ENCODE measurements at regions not wholly inside any gene's neighbourhood (a gene's known extent, or its start where the extent isn't known, plus 50 kb on each side); places are given as distances from the start of the nearest gene placed in this dataset.

DNA sequence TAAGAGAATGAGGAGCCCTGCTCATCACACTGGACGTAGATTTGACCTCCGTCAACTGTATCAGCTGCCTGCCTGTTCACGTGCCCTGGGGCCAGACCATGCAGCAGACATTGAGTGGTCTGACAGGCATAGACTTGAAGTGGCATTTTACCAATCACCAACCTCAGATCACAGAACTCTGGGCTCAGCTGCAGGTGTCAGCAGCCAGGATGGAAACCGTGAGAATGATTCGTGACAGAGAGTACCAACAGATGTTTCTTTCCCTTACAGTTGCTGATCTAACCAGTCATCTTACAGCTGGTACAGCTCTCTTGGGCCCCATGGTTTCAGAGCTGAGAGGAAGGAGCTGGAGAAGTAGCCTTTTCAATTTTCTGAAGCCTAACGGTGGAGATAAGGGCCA, 148.9 kb downstream of the EN1 start:
- DNase-seq (ENCODE audit: low read depth in 3 of 3) = no peak

DNA sequence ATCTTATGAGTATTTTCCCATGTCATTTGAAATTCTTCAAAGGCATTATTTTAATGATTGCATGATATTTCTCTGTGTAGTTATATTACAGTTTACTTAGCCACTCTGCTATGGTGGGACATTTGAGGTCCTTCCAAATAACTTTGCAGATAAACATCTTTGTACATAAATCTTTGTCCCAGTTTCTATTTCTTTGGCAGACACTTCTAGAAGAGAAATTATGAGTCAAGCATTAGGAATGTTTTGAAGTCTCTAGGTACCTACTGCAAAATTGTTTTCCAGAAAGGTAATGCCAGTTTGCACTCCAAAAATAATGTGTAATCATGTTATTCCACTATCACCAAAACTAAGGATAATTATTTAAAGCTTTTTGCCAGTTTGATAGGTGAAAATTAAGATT, 149.7 kb downstream of the EN1 start:
- no peak for DNase-seq (ENCODE audit: low read depth in 3 of 3)

DNA sequence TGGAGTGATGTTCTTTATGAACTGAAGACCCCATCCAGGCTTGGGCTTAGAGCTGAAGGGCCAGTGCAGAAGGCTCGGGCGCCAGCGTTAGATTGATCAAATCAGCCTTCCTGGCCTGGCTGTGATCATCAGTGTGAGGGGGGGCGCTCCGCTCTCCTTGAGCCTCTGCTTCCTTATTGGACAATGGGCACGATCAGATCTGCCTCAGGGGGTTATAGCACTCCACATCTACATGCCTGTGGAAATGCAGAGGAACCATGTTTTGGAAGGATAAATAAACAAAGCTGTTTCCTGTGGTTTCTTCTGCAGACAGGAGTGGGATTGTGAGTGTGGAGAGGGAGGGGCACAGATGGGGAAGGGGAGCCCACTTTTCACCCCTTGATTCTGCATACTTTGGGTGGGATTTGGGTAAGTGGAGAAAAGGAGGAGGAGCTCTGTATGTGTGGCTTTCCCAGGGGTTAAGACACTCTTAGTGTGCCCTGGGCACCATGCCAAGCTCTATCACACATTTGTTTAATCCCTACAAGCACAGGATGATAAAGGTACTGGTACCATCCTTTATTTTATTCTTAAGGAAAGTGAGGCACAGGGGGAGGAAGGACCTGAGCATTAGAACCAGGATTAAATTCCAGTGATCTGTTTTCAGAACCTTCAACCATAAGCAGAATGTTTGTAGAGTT, 150.5 kb downstream of the EN1 start:
- no peak for DNase-seq (ENCODE audit: low read depth in 3 of 3)

DNA sequence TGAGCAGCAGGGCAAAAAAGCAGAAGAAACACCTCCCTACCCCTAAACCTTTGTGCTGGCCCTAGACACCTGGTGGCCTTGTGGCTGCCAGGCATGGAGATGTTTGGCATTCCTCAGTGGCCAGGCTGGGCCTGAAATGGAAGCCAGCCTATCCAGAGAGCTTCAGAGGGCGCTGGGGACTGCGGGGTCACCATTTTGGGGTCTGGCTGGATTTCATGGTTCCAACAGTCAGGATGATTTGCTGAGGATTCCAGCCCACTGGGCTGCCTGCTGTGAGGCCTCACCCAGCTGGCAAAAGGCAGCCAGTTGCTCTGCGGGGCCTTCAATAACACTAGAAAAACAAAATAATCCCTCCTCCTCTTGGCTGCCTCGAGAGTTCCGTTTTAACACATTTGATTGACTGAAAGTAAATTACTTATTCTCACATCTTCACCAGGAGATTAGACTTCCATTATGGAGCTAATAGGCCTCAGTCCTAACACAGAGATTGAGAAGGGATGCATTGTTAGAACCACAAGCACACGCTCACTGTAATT, 154.1 kb downstream of the EN1 start:
- DNase-seq (ENCODE audit: low read depth in 3 of 3) = no peak

DNA sequence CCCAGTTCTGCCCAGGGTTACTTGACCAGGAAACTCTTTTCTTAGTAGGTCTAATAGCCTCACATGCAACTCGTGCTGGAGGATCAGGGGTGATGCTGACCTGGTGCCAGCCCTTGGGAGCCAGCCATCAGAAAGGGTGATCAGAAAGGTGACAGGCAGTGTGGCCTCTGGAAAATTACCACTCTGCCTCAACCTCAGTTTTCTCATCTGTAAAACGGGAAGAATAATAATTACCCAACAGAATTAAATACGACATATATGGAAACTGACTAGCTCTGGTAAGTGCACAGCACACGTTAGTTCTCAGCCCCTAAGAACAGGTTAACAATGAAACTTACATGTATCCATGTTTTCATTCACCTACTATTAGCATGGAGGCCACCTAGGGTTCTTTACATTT, 157.6 kb downstream of the EN1 start:
- no peak for DNase-seq (ENCODE audit: low read depth in 3 of 3)

DNA sequence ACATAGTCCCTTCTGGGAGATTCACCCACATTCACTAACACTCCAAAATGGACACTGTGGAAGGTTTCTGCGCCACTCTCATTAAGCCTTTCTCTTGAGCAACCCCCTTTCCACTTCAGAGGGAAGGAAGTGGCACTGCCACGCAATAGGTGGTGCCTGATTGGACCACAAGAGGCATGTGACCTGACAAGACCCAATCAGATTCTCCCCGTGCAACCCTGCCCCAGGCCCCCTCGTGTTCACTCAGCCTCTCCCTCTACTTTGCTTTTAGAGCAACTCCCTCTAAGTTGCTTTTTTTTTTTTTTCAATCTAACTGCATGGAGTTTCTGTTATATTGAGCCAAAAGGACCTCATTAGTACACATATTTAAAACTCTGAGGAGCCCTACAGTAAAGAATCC, 158.0 kb downstream of the EN1 start:
- no peak for DNase-seq (ENCODE audit: low read depth in 3 of 3)

DNA sequence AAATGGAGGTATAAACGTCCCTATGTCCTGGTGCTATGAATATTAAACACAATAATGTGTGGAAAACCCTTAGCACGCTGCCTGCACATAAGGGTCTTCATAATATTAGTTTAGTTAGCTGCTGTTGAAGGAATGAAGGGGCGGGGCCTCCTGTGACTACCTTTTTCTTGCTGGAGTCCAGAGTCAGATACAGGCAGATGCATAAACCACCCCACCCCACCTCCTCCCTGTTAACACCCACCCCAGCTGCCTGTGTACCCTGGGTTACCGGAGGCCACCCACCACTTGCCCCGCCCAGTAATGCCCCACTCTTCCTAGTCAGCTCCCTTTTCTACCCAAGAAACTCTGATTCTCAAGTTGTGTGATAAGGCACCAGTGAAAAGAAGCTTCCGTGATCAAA, 158.4 kb downstream of the EN1 start:
- DNase-seq (ENCODE audit: low read depth in 3 of 3) = no peak

DNA sequence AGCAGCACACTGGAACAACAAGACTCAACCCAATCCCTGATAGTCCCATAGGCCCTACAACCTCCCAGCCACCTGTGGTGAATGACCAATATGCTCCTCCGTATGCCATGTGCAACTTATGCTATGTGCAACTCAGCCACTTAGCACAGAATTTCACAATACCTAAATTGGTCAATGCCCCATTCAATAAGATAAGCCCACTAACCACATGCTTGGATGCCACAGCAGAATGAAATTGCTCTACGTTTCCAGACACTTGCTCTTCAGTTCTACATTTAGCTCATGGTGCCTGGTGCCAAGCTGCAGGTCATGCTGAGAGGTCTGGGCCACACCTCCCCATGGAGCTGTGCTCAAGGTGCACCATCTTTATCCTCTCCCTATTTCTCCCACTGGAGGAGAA, 159.8 kb downstream of the EN1 start:
- no peak for DNase-seq (ENCODE audit: low read depth in 3 of 3)

DNA sequence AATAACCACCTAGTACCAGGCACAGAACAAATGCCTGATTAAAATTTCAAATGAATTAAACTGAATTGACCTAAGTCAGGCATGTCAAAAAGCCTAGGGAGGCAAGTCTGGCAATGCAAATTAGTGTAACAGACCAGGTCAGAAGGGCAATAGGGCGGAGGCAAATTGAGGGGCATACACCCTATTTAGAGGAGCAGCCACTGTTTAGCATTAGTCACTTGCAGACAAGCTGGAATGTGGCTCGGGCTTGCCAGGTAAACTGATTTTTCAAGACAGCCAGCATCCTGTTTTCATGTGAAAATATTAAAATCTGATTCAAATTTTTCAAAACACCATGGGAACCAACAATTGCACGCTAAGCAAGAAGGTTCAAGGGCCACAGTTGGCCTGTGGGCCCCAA, 160.3 kb downstream of the EN1 start:
- DNase-seq (ENCODE audit: low read depth in 3 of 3) = no peak

DNA sequence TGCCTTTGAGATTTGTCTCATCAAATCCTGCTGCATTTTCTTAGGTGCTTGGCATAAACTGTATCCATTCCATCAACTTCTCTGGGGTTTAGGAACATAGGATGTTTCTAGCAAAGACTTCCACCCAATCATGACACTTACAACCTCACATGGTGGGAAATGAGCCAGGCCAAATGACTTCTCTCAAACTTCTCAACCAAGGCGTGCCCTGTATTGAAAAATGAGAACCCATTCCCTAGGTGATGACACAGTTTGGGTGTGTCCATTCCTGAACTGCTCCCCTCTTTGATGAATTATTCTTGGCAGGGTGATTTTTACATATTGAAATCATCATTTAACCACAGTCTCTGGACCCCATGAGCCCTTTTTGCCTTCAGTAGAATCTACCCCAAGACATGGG, 161.1 kb downstream of the EN1 start:
- DNase-seq (ENCODE audit: low read depth in 3 of 3) = no peak

DNA sequence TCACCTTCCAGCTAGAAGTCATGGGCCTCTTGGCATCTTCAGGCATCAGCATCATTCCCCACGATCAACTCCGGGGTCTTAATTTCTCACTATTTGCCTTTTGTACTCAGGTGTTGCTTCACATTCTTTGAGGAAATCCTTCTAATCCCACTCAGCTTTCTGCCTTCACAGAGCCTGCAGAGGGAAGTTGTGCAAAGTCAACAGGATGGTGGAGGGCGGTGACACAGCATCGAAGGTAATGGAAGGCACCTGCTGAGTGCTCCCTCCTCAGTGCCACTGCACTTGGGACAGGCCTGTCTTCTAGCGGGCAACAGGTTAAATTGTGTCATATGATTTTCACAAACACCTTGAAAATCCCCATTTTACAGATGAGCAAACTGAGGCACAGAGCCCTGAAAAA, 164.0 kb downstream of the EN1 start:
- no peak for DNase-seq (ENCODE audit: low read depth in 3 of 3)

DNA sequence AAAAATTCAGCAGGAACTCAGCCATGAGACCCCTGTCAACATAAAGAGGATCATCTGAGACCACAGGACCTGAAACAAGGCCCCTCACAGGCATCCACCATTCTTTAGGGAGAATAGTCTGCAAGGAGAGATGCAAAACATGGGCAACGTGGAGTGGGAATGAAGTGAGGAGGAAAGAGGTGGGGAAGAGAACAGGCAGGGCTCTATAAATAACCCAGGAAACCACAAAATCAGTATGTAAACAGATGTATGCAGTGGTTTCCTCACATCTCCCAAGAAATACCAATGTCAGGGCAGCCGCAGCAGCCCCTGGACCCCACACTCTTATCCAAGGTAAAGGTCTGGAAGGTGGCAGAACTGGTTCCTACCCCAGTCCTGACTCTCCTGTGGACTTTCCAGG, 168.5 kb downstream of the EN1 start:
- no peak for DNase-seq (ENCODE audit: low read depth in 3 of 3)

DNA sequence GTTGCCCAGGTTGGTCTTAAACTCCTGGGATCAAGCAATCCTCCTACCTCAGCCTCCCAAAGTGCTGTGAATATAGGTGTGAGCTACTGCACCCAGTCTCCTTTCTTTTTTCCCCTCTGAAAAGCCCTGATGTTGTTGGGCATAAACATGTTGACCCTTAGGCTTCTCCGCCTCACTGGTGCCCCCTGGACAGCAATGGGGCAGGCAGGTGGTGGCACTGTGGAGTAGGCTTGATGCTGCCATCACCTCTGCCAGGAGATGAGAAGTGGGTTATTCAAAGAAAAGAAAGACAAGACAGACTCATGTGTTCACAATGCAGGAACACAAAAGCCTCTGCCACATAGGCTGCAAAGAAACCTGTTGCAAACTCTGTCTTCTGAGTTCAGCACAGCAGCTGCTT, 169.9 kb downstream of the EN1 start:
- DNase-seq (ENCODE audit: low read depth in 3 of 3) = no peak

DNA sequence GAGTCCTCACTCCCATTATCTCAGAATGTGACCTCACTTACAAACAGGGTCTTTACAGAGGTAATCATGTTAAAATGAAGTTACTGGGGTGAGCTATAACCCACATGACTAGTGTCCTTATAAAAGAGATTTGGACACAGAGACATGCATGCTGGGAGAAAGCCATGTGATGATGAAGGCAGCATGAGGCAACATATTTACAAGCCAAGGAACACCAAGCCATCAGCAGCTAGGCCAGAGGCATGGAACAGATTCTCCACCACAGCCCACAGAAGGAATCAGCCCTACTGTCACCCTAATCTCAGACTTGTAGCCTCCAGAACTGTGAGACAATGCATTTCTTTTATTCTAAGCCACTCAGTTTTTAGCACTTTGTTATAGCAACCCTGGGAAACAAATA, 171.9 kb downstream of the EN1 start:
- DNase-seq (ENCODE audit: low read depth in 3 of 3) = no peak

DNA sequence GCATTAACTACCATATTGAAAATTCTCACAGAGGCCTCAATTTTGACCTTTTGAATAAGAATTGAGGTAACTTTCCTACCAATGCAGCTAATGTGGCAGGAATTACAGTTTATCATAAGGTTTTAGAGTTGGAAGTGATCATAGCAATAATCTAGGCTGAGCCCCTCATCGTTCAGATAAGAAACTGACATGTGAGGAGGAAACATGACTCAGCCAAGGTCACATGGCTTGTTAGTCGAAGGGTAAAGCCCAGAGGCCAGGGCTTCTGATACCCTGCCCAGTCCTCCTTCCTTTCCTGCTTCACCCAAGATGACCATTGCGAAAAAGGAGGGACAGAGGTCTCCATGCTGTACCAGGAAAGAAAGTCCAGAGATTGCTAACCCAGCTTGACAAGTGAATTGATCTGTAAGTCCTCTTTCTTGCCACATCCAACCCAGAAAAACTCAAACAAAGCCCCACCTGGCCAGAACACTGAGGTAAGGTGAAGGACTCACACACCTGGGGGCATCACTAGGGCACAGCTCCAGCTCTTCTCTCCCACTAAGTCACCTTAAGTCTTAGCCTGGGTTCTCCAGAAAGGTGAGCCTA, 174.8 kb downstream of the EN1 start:
- no peak for DNase-seq (ENCODE audit: low read depth in 3 of 3)

DNA sequence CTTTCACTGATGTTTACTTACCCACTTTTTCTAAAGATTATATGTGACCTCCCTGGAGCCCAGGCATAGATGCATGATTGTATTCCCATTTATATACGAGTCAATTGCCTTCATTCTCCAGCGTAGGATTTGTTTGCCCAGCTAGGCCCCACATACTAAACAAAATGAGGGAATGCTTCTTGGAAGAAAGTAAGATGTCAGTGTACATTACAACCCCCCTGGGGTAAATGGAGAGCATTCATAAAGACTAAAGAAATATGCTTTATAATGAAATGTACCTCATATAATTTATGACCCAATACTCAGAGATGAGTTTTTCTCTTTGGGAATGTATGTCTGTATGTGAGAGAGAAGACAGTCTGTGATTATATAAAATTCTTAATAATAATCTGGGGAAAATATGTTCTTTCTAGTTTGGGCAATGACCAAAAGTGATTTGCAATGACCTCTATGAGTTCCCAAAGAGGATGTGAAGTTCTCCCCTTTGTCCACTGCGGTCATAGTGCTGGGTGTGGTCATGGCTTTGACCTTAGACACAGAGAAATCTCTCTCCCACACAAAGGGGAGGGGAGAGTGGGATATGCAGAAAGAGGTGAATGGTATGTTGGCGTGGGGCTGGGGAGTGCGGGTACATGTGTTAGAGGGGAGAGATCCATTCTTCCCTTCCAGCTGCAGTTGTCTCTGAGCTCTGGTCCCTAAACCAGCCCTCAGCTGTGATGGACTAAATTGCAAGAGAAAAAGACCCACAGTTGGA, 175.6 kb downstream of the EN1 start:
- no peak for DNase-seq (ENCODE audit: low read depth in 3 of 3)

DNA sequence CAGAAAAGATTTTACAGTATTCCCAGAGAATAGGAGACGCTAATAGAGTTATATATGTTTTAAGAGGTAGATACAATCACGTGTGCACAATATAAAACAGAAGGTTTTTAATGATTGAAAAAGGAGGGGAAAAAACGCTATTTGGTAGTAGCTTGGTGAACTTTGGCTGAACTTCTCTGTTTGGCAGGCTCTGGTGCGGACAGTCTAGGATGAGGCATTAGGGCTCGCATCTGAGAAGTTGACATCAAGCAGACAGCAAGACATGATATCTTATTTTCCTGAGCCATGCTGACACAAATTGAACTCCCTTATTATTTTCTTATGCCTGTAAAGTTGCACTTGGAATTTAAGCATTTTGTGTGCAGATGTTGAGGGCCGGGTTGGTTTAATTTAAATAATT, 176.6 kb downstream of the EN1 start:
- no peak for DNase-seq (ENCODE audit: low read depth in 3 of 3)

DNA sequence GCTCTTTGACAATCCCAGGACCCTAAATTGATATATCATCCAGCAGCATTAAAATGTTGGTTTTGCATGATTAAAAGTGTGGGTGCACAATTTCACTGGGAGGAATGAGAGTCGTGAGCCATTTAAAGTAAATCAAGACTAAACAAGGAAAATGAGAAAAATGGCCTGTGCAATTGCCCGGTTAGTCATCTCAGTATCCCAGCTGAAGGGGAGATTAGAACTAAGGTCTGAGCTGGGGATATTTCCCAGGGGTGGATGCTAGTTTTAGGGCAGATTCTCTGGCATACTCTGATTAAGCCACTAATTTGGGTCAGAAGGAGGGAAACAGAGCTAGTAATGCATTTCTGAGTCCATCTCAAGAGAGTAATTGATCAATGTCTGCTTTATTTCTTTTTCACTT, 177.2 kb downstream of the EN1 start:
- DNase-seq (ENCODE audit: low read depth in 3 of 3) = no peak

DNA sequence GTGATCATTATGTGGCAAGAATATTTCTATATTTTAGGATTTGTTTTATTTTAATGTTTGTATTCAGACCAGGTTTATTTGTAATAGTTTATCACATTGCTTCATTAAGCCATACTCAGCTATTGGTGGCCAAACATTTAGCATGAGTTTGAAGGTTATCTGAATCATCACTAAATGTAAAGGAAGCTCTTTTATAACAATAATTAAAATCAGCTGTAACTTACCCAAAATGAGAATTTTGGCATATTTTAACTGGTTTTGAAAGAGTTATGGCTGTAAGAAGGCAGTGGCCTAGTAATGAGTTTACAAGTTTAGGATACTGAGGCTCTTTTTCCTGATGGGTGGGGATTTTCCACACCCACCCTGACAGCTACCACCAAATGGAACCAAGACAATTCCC, 177.8 kb downstream of the EN1 start:
- no peak for DNase-seq (ENCODE audit: low read depth in 3 of 3)

DNA sequence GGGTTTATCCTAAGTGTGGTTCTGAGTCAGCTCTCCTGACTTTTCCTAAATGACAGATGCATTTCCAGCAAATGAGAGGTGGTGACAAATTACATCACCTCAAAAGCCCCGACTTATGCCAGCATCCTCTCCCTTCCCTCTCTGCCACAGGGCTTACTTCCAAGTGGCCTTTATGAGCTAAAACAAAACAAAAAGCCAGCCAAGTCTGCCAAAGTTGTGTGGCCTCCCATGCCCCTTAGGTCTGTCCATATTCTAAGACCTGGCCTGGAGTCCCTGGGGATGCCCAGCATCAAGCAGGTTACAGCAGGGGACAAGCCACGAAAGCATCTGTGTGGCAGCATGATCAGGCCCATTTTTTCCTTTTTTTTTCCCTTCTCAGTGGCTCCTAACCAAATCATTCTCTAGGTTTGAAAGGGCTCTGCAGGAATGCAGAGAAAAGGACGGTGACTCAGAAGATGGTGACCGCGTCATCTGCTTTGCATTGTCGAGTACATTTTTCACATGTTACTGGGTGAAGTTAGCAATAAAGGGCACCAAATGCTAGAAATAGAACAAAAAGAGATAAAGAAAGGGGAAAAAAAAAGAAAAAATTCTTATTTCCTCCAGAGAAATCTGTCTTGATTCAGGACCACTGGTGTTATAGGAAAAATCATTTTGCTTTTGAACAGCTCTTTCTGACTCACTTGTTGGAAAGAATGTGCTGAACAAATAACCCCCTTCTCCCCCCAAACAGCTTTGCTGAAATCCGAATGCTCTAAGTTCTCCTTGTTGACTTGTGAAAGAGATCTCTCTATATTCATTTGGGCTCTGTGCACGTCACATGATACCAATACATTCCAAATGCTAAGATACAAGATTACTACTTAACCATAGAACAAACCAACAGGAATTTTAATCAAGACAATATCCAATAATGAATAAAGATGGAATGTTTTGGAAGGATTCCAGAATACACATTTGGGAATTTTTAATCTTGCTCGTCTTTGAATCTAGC, 178.7 kb downstream of the EN1 start:
- no peak for DNase-seq (ENCODE audit: low read depth in 3 of 3)

DNA sequence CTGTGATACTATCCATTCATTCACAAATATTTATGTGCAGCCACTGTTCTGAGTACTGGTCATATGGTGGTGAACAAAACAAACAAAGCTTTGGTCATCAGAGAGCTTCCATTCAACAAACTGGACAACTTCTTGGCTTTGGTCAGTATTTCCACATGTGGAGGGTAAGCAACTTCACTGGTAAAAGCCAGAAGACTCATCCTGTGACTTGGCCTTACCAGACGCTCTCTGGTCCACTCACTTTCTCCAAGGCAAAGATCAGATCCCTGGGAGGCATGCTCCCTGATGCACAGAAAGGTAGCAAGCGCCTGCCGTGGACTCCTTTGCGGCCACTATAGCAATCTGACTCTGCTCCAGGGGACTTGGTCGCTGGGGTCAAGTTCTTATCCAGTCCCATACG, 179.5 kb downstream of the EN1 start:
- no peak for DNase-seq (ENCODE audit: low read depth in 3 of 3)

DNA sequence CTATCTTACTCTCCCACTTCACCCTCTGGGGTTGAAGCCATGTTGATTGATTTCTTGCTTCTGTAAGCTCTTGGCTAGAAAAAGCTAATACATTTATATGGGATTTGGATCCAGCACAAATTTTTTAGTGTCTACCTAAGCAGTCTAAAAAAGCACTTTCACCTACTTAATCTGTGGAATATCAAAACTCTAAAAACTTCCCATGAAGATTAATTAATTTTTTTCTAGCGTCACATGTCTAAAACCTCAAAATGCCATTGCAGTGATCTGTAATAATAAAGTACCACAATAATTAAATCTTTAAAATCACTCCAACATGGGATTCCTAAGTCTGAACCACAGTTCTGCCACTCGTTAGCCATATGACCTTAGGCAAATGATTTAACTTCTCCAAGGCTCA, 180.1 kb downstream of the EN1 start:
- DNase-seq (ENCODE audit: low read depth in 3 of 3) = no peak
